ENCODE measurements at regions not wholly inside any gene's neighbourhood (a gene's known extent, or its start where the extent isn't known, plus 50 kb on each side); places are given as distances from the start of the nearest gene placed in this dataset.

DNA sequence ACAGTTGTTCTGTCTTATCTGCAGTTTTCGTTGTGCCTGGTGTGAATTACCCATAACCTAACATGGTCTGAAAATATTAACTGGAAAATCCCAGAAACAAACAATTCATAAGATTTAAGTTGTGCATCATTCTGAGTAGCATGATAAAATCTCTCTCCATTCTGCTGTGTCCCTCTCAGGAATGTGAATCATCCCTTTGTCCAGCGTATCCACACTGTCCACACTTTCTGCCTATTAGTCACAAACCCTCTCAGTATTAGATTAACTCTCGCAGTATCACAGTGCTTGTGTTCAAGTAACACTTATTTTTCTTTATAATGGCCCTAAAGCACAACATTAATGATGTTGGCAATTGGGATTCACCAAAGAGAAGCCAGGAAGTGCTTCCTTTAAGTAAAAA is 203.2 kb downstream of the CGGBP1 start:
- TF ChIP-seq, protein P1, sequence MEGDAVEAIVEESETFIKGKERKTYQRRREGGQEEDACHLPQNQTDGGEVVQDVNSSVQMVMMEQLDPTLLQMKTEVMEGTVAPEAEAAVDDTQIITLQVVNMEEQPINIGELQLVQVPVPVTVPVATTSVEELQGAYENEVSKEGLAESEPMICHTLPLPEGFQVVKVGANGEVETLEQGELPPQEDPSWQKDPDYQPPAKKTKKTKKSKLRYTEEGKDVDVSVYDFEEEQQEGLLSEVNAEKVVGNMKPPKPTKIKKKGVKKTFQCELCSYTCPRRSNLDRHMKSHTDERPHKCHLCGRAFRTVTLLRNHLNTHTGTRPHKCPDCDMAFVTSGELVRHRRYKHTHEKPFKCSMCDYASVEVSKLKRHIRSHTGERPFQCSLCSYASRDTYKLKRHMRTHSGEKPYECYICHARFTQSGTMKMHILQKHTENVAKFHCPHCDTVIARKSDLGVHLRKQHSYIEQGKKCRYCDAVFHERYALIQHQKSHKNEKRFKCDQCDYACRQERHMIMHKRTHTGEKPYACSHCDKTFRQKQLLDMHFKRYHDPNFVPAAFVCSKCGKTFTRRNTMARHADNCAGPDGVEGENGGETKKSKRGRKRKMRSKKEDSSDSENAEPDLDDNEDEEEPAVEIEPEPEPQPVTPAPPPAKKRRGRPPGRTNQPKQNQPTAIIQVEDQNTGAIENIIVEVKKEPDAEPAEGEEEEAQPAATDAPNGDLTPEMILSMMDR (conservative IDR thresholded peaks at IDR 0.05; ENCODE audit: low read length): no peak
- TF ChIP-seq EZH2phosphoT487 (IDR thresholded peaks at IDR 0.05; ENCODE audit: borderline replicate concordance): no peak
- Histone ChIP-seq H3K36me3 (ENCODE audit: insufficient read depth, low read length) (no peaks in the 10 kb centered on the region), H3K9me2 (replicated peaks; ENCODE audit: low read depth, low read length) (no peaks in the 10 kb centered on the region)

DNA sequence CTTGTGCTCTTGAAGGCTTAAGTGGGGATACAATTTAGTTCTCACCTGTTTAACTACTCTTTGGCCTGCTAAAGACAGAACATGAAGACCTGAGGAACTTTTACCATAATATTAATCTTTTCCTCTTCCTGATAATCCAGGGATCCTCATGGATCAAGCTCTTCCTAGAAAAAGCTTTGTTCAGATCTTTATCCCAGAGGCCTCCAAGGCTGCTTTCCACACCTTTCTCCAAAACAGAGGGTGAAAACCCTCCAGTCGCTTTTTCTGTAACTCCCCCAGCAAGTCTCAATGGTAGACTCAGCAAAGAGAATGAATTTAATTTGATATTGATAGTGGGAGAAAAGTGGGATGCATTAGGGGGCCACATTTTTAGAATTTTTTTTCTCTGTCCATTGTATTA is 203.6 kb downstream of the CGGBP1 start:
- H3K36me3 ChIP-seq (ENCODE audit: insufficient read depth, low read length): no peaks in the 10 kb centered on the region
- no peak for TF ChIP-seq EZH2phosphoT487 (IDR thresholded peaks at IDR 0.05; ENCODE audit: borderline replicate concordance)
- TF ChIP-seq, protein P1 (conservative IDR thresholded peaks at IDR 0.05; ENCODE audit: low read length): no peak
- H3K9ac ChIP-seq (ENCODE audit: low read depth, low read length, poor library complexity, severe bottlenecking): no peak overlapping the region
- H3K79me2 ChIP-seq (ENCODE audit: insufficient read depth, low read length): no peaks in the 10 kb centered on the region
- H3K9me2 ChIP-seq (replicated peaks; ENCODE audit: low read depth, low read length): no peaks in the 10 kb centered on the region
- H3K27me3 ChIP-seq (ENCODE audit: insufficient read depth, low read length, poor library complexity, severe bottlenecking): no peaks in the 10 kb centered on the region
- no peak overlapping the region for H3K4me3 ChIP-seq (ENCODE audit: low read length, poor library complexity, severe bottlenecking)
- no peak overlapping the region for H3K4me2 ChIP-seq (ENCODE audit: low read depth, low read length, poor library complexity, severe bottlenecking)
- H2AFZ ChIP-seq (ENCODE audit: low read length): no peak overlapping the region
- no peaks in the 10 kb centered on the region for H3K9me3 ChIP-seq (ENCODE audit: insufficient read depth, low read depth, low read length)
- H3F3A ChIP-seq (ENCODE audit: low read depth): no peaks in the 10 kb centered on the region
- H4K20me1 ChIP-seq (ENCODE audit: insufficient read depth, low read length, poor library complexity, severe bottlenecking): no peaks in the 10 kb centered on the region
- H3K4me1 ChIP-seq (ENCODE audit: insufficient read depth, low read length, poor library complexity, severe bottlenecking): no peaks in the 10 kb centered on the region

More for the DNA sequence above, 203.2 kb downstream of the CGGBP1 start:
- no peak overlapping the region for H3K4me2 ChIP-seq (ENCODE audit: low read depth, low read length, poor library complexity, severe bottlenecking)
- H3K79me2 ChIP-seq (ENCODE audit: insufficient read depth, low read length): no peaks in the 10 kb centered on the region
- H4K20me1 ChIP-seq (ENCODE audit: insufficient read depth, low read length, poor library complexity, severe bottlenecking): no peaks in the 10 kb centered on the region
- no peaks in the 10 kb centered on the region for H3K4me1 ChIP-seq (ENCODE audit: insufficient read depth, low read length, poor library complexity, severe bottlenecking)
- H3K4me3 ChIP-seq (ENCODE audit: low read length, poor library complexity, severe bottlenecking): no peak overlapping the region
- no peaks in the 10 kb centered on the region for H3K27me3 ChIP-seq (ENCODE audit: insufficient read depth, low read length, poor library complexity, severe bottlenecking)
- H3K9me3 ChIP-seq (ENCODE audit: insufficient read depth, low read depth, low read length): no peaks in the 10 kb centered on the region
- H3F3A ChIP-seq (ENCODE audit: low read depth): no peaks in the 10 kb centered on the region
- H3K9ac ChIP-seq (ENCODE audit: low read depth, low read length, poor library complexity, severe bottlenecking): no peak overlapping the region
- H2AFZ ChIP-seq (ENCODE audit: low read length): no peak overlapping the region

DNA sequence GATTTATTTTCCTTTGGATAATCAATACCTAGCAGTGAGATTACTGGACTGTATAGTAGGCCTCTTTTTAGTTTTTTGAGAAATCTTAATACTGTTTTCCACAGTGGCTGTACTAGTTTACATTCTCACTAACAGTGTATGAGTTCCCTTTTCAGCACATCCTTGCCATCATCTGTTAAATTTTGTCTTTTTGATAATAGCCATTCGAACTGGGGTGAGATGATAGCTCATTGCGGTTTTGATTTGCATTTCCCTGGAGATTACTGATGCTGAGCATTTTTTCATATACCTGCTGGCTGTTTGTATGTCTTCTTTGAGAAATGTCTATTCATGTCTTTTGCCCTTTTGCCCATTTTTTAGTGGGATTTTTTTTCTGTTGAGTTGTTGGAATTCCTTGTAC is 210.8 kb downstream of the CGGBP1 start:
- Histone ChIP-seq H3K9me2 (replicated peaks; ENCODE audit: low read depth, low read length) (no peaks in the 10 kb centered on the region), H3K4me3 (ENCODE audit: low read length, poor library complexity, severe bottlenecking) (no peak overlapping the region), H2AFZ (ENCODE audit: low read length) (no peak overlapping the region), H3K4me2 (ENCODE audit: low read depth, low read length, poor library complexity, severe bottlenecking) (no peak overlapping the region), H3K79me2 (ENCODE audit: insufficient read depth, low read length) (no peaks in the 10 kb centered on the region), H3K4me1 (ENCODE audit: insufficient read depth, low read length, poor library complexity, severe bottlenecking) (no peaks in the 10 kb centered on the region), H3K27me3 (ENCODE audit: insufficient read depth, low read length, poor library complexity, severe bottlenecking) (no peaks in the 10 kb centered on the region), H3K9me3 (ENCODE audit: insufficient read depth, low read depth, low read length) (no peaks in the 10 kb centered on the region), H3K36me3 (ENCODE audit: insufficient read depth, low read length) (no peaks in the 10 kb centered on the region), H4K20me1 (ENCODE audit: insufficient read depth, low read length, poor library complexity, severe bottlenecking) (no peaks in the 10 kb centered on the region), H3F3A (ENCODE audit: low read depth) (no peaks in the 10 kb centered on the region), H3K9ac (ENCODE audit: low read depth, low read length, poor library complexity, severe bottlenecking) (no peak overlapping the region)
- TF ChIP-seq, protein P1 (conservative IDR thresholded peaks at IDR 0.05; ENCODE audit: low read length): no peak
- no peak for TF ChIP-seq EZH2phosphoT487 (IDR thresholded peaks at IDR 0.05; ENCODE audit: borderline replicate concordance)
